ENCODE measurements at regions not wholly inside any gene's neighbourhood (a gene's known extent, or its start where the extent isn't known, plus 50 kb on each side); places are given as distances from the start of the nearest gene placed in this dataset.

DNA sequence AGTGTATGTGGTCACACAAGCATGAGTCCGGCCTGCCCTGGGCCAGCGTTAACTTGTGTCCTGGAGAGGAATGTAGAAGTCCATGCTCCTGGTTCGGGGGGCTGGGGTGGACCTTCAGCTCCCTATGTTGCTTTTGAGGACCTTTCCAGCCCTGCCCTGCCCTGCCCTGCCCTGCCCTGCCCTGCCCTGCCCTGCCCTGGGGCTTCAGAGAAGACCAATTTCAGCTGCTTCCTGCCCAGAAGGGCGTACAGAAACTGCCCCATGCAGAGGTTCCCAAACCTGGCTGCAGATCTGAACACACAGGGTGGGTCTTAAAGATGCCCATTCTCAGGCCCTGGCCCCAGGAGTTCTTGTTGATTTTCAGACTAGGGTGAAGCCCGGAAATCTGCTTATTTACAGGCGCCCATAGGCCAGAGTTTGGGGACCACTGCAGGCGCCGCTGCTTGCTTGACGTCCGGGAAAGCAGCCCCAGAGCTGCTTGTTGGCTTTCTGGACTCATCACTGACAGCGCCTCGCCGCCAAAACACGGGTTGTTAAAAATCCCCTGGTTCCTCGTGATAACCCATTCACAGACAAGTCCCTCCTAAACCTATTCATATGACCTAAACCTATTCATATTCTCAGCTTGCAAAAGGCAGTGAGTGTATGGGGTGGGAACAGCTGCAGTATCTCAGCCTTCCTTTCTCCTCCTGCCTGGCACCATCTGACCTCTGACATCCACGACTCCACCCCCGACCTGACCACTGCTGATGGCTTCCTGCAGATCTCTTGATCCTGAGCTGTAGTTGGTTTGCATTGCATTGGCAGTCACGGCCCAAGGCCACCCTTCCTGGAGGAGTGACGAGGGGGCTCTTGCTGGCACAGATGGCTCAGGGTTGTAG, 198.3 kb downstream of the GLI2 start:
- ChIA-PET CTCF (no interaction called here), POLR2A (ENCODE audit: unreplicated experiment) (no interaction called here)
- Histone ChIP-seq H3K9me3 (ENCODE audit: insufficient read depth, low read depth) (no peaks in the 10 kb centered on the region), H3K4me2 (peak overlapping the region; percentile 56), H2AFZ (no peak overlapping the region), H3K27me3 (ENCODE audit: insufficient read depth, low read depth) (no peaks in the 10 kb centered on the region), H3K4me3 (no peak overlapping the region), H4K20me1 (ENCODE audit: insufficient read depth) (no peaks in the 10 kb centered on the region; the same call in 1 of the 2 replicates), H3F3A (ENCODE audit: insufficient read depth, low read depth) (peaks cover 11% of the 10 kb centered on the region), H3K79me2 (ENCODE audit: low read depth) (no peaks in the 10 kb centered on the region), H3K4me1 (replicated peaks; ENCODE audit: insufficient read depth) (peaks cover 25% of the 10 kb centered on the region), H3K27ac (no peak overlapping the region), H3K36me3 (ENCODE audit: low read depth) (no peaks in the 10 kb centered on the region), H3K9me2 (ENCODE audit: insufficient read depth) (no peaks in the 10 kb centered on the region)
- TF ChIP-seq, protein P1, sequence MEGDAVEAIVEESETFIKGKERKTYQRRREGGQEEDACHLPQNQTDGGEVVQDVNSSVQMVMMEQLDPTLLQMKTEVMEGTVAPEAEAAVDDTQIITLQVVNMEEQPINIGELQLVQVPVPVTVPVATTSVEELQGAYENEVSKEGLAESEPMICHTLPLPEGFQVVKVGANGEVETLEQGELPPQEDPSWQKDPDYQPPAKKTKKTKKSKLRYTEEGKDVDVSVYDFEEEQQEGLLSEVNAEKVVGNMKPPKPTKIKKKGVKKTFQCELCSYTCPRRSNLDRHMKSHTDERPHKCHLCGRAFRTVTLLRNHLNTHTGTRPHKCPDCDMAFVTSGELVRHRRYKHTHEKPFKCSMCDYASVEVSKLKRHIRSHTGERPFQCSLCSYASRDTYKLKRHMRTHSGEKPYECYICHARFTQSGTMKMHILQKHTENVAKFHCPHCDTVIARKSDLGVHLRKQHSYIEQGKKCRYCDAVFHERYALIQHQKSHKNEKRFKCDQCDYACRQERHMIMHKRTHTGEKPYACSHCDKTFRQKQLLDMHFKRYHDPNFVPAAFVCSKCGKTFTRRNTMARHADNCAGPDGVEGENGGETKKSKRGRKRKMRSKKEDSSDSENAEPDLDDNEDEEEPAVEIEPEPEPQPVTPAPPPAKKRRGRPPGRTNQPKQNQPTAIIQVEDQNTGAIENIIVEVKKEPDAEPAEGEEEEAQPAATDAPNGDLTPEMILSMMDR (conservative IDR thresholded peaks at IDR 0.05): no peak
- TF ChIP-seq EZH2 (IDR thresholded peaks at IDR 0.05; ENCODE audit: low read depth): no peak
- BruUV-seq (replicated peaks): no TSS peak
- intact Hi-C loops (cut with micrococcal nuclease; ENCODE audit: unreplicated experiment): no loop called here
- DNase-seq: peak in 1 of 2 experiments; percentile 25

DNA sequence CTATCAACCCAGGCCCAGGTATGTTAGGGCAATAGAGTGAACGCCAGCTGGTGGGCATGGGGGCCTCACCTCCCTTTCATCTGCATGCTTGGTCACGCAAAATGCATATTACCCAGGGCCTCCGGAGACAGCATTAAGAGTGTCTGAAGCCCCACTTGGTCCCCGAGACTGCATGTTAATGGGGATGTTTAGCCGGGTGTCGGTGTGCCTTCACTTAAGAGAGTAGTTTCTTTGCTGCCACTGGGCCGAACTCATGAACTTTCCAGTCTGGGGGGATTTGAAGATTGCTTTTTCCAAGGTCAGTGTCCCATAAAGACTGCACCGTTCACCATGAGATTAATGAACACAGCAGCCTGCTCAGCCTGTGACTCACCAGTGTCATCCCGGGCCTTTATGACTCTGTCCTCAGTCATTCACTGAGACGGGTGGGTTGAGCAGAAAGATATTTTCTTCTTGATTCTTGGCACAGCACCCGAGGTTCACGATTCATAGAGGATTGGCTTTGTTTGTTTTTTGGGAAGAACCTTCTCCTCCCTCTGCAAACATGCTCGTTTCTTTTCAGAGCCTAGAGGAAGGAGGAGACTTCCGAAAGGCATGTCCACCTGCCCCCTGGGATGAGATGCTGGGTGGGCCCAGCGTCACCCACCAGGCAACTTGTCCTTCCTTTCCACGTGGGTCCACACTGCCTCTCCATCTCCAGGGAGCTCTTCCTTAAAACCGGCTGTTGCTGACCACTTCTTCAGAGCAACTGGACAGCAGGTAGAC, 199.1 kb downstream of the GLI2 start:
- H3K9me3 ChIP-seq (ENCODE audit: insufficient read depth, low read depth): no peaks in the 10 kb centered on the region
- H3F3A ChIP-seq (ENCODE audit: insufficient read depth, low read depth): peaks cover 11% of the 10 kb centered on the region
- no peaks in the 10 kb centered on the region for H3K36me3 ChIP-seq (ENCODE audit: low read depth)
- peak; percentile 74 to 82 for DNase-seq
- no peaks in the 10 kb centered on the region for H3K9me2 ChIP-seq (ENCODE audit: insufficient read depth)
- no peak for TF ChIP-seq EZH2 (IDR thresholded peaks at IDR 0.05; ENCODE audit: low read depth)
- TF ChIP-seq, protein P1 (conservative IDR thresholded peaks at IDR 0.05): no peak
- no peaks in the 10 kb centered on the region; the same call in 1 of the 2 replicates for H4K20me1 ChIP-seq (ENCODE audit: insufficient read depth)
- H3K4me1 ChIP-seq (replicated peaks; ENCODE audit: insufficient read depth): peaks cover 25% of the 10 kb centered on the region
- intact Hi-C loops (cut with micrococcal nuclease; ENCODE audit: unreplicated experiment): loop anchor here (1.0 to 5.0 kb wide), 3 partner anchors 22 to 142 kb away; no protein-coding TSS in a partner anchor
- no peaks in the 10 kb centered on the region for H3K27me3 ChIP-seq (ENCODE audit: insufficient read depth, low read depth)
- no peaks in the 10 kb centered on the region for H3K79me2 ChIP-seq (ENCODE audit: low read depth)
- CTCF ChIA-PET: interaction anchor here (0.6 kb wide), 1 partner anchor 136 kb away, joined by 4 read pairs; no protein-coding TSS in a partner anchor
- no peak overlapping the region for H2AFZ ChIP-seq
- peak overlapping the region; percentile 56 for H3K4me2 ChIP-seq
- H3K4me3 ChIP-seq: no peak overlapping the region
- H3K27ac ChIP-seq: no peak overlapping the region
- POLR2A ChIA-PET (ENCODE audit: unreplicated experiment): interaction anchor here (0.8 to 1.1 kb wide), 2 partner anchors 22 to 222 kb away, joined by 6 to 9 read pairs; no protein-coding TSS in a partner anchor
- no TSS peak for BruUV-seq (replicated peaks)
